Breast epithelium (tissue), 3 donors: ENCODE measurements at regions not wholly inside any gene's neighbourhood (a gene's known extent, or its start where the extent isn't known, plus 50 kb on each side); places are given as distances from the start of the nearest gene placed in this dataset.

Source experiments
- POLR2AphosphoS5 ChIP-seq, 3 donors: sonication (generic); formaldehyde crosslinking; IDR thresholded peaks; one replicate each; pipeline ENCODE4 v1.6.1; 2017; ENCODE audit warnings: antibody characterized with exemption in 3 of 3
- TF ChIP-seq, protein P1 (sequence below), 3 donors: fragments of 450-650 bp; IDR thresholded peaks; one replicate each; pipeline ENCODE4 v1.5.1; 2016 to 2017; ENCODE audit warnings: antibody characterized with exemption in 3 of 3, mild to moderate bottlenecking in 3 of 3, moderate library complexity in 3 of 3

DNA sequence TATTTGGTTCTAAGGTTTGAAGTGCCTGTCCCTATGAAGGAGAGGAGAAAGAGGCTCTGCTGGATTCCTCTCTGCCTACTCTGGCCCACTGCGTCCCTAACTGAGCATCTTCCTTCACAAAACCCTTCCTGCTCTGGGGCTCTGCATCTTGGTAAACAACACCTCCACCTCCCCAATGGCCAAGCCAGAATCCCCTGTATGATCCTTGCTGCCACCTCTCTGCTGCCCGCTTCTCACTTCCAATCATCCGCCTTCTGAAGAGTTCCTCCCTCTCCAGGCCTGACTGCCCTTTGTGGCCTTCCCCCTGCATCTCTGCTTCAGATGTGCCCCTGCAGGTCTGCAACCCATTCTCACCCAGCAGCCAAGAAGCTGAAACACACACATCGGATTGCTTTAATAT, 110.6 kb upstream of the RPH3A start:
- TF ChIP-seq POLR2AphosphoS5 (IDR thresholded peaks at IDR 0.05) = no peak
- TF ChIP-seq, protein P1, sequence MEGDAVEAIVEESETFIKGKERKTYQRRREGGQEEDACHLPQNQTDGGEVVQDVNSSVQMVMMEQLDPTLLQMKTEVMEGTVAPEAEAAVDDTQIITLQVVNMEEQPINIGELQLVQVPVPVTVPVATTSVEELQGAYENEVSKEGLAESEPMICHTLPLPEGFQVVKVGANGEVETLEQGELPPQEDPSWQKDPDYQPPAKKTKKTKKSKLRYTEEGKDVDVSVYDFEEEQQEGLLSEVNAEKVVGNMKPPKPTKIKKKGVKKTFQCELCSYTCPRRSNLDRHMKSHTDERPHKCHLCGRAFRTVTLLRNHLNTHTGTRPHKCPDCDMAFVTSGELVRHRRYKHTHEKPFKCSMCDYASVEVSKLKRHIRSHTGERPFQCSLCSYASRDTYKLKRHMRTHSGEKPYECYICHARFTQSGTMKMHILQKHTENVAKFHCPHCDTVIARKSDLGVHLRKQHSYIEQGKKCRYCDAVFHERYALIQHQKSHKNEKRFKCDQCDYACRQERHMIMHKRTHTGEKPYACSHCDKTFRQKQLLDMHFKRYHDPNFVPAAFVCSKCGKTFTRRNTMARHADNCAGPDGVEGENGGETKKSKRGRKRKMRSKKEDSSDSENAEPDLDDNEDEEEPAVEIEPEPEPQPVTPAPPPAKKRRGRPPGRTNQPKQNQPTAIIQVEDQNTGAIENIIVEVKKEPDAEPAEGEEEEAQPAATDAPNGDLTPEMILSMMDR (IDR thresholded peaks at IDR 0.05) = no peak
